SK-N-DZ (cell line): ENCODE measurements at regions not wholly inside any gene's neighbourhood (a gene's known extent, or its start where the extent isn't known, plus 50 kb on each side); places are given as distances from the start of the nearest gene placed in this dataset.
"Not testable (repeated sequence)": the region's sequence is repeated elsewhere in the genome, so short reads cannot be mapped to it uniquely, and the experiment has no call there.

Experiments used
- DNase-seq: peaks from one replicate; pipeline ENCODE4 v3.0.0-alpha.2; 2015; ENCODE audit warnings: low spot score

DNA sequence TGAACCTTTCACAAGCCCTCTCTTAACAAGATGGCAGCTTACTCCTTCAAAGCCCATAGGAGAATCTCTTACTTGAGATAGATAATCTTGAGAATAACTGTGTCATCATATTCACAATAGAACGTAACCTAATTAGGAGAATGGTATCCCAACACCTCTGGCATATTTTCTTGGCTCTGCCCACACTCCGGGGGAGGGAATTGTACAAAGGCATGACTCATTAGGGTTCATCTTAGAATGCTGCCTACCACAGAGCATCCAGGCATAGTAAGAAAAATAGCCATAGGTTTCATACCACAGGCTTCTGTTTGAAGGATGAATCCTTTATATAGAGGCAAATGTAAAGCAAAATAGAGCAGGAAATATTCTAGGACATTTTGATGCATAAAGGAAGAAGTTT, 1100.6 kb upstream of the CITED2 start:
- no peak for DNase-seq

GRCh38 chr6:140464720-140465119, 1090.3 kb upstream of the CITED2 start:
- DNase-seq: no peak

- no peak for DNase-seq
Measured at GRCh38 chr6:140463312-140463710, 1088.9 kb upstream of the CITED2 start.

- DNase-seq: no peak
Measured at GRCh38 chr6:140462453-140463311, 1088.2 kb upstream of the CITED2 start.

DNA sequence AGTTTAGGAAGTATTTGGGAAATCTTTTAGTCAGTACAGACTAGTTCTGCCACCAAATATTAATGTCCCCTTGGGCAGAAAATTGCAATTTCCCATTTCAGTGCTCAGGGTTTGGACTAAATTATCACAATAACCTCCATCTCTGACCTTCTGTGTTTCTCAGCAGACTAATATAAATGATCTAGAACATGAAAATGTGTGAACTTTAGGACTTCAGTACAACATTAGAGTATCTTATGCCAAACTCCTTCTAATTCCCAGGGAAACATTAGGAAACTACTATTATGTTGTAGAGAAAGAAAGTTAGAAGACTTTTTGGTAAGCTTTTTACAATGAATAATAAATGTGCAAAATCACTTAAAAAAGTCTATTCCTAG, 1087.6 kb upstream of the CITED2 start:
- DNase-seq: no peak

GRCh38 chr6:140460267-140460666, 1085.8 kb upstream of the CITED2 start:
- DNase-seq: no peak

GRCh38 chr6:140459209-140459608, 1084.8 kb upstream of the CITED2 start:
- DNase-seq: no peak

DNA sequence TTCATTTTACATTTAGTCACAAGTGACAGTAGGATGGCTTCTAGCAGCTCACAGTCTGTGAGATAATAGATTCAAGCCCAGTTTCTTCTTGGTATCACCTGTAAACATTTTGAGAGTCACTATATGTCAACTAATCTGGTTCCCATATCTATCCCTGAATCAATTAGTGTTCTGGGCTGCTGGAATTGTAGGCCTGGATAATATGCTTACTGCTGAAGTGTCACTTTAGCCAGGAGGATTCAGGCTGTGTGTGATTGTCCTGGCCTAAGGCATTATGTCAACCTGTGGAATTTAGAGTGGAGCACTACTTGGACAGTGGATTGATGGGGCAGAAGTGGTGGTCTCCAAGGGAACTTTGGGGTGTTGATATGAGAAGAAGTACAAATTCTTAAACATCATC, 1071.8 kb upstream of the CITED2 start:
- DNase-seq: peak; percentile 79

DNA sequence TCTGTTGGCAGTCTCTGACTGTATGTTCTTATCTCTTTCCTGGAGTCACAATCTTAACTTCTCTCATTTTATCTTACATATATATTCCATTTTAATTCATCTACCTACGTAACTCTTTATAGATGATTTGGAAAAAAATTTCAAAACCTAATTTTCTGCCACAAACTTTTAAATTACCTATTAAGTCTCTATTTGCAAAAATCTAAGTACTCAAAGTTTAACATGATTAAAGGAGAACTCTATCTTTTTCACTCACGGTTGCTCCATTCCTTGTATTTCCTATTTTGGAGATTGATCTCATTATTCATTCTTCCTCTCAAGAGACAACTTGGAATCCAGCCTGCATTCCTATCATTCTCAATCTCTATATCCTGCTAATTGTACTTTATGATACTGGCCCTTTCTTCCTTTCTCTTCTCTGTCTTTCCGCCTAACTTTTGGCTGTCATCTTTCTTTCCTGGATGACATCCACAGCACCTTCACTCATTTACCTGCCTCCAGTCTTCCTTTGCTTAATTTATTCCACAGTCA, 1071.1 kb upstream of the CITED2 start:
- DNase-seq: peak; percentile 3

DNA sequence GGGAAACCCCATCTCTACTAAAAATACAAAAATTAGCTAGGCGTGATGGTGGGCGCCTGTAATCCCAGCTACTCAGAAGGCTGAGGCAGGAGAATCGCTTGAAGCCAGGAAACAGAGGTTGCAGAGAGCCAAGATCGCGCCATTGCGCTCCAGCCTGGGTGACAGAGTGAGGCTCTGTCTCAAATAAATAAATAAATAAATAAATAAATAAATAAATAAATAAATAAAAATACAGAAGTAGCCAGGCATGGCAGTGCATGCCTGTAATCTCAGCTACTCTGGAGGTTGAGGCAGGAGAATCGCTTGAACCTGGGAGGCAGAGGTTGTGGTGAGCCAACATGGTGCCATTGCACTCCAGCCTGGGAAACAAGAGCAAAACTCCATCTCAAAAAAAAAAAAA, 1068.7 kb upstream of the CITED2 start:
- not testable (repeated sequence) for DNase-seq

- DNase-seq: peak; percentile 21
Measured at GRCh38 chr6:140441256-140441655, 1066.8 kb upstream of the CITED2 start.

DNA sequence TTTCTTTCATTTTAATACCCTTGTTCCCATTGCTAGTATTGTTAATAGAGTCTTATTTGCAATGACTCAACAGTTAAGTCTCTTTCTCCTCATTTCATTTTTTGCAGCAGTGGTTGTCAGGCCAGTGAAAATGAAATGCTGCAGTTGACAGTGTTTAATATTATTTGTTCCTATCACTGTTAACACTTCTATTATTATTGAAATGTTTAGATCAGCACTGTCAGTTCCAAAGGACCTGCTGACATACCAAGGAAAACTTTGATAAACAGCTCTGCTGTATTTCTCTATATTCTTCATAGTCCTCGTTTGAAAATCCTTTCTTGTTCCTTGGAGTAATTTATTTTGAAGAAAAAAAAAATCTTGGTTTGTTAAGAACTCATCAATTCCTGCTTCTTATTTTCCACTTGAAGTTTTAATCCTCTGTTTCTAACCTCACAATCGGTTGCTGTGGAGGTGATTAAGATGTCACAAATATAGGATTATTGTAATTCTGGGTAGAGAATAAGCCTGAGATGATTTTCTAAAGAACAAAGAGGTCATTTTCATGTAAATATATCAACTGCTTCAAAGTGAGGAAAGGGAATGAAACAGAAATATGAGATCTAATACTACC, 1065.9 kb upstream of the CITED2 start:
- no peak for DNase-seq

GRCh38 chr6:140438346-140438735, 1063.9 kb upstream of the CITED2 start:
- no peak for DNase-seq

DNA sequence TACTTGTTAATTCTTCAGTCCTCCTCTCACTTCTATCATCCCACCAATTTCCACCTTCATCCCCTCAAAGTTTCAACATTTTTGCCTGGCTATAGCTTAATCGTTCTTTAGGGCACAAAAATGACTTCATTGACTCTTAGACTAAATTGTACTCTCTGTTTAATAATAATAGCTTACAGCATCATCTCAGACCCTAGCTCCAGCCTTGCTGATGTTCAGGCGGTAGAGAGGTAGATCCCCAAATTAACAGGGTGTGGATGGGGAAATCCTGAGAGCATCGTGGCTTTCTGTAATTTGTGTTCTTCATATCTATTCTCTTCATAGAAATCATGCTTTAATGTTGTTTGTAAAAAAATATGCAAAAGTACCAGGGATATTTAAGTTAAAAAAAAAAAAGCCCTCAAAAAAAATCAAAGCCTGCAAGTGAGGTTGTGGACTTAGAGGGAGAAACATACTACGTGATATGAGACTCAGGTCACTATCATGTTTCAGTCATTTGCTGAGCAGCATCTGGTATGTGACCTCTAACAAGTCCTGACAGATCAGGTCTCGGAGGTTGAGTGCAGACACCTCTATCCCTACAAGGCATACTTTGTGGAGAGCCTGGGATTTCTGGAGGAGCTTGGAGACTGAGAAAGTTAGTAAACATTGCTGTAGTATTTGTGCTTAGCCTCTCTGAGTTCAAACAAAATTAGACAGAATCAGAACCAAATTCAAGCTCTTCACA, 1063.3 kb upstream of the CITED2 start:
- peak; percentile 52 for DNase-seq

DNA sequence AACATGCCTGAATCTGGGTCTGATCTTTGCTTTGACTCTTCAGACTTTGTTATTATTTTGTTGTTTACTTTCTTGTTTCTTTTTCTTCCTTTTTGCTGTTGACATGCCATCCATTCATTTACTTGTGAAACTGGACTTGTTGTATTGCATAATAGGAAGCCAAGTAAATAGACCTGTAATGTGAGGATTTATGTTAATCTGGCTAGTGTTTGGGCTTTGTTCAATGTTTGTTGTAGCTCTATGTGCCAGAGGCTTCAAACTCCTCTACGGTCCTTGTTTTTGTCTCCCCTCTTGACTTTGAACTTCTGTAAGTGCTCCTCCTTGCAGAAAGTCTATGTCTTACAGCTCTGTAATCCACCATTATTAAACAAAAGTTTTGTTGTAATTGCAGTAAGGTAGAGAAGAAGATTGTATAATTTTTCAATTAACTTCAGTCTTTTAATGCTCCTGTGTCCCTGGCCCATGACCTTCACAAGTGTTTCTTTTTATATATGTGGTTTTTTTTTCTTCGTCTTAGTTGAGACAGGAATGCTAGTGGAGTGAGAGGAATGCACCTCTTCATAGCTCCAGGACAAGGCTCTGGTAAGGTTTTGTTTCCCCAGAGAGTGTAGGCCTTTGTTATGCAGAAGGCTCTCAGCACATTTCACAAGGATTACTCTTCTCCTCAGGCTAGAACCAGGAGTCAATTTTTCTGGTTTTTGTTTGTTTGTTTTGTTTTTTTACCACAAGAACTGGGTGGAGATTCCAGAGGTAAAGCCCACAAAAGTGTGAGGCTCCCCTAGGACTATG, 1061.8 kb upstream of the CITED2 start:
- no peak for DNase-seq

DNA sequence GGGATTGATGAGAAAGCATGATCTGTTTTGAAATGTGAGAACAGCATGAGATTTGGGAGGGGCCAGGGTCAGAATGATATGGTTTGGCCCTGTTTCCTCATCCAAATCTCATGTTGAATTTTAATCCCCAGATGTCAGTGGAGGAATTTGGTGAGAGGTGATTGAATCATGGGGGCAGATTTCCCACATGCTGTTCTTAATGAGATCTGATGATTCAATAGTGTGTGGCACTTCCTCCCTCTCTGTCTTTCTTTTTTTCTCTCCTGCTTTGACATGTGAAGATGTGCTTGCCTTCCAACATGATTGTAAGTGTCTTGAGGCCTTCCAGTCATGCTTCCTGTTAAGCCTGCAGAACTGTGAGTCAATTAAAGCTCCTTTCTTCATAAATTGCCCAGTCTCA, 1060.3 kb upstream of the CITED2 start:
- no peak for DNase-seq

GRCh38 chr6:140433072-140433471, 1058.6 kb upstream of the CITED2 start:
- DNase-seq: no peak

- peak; percentile 8 for DNase-seq
Measured at GRCh38 chr6:140427842-140428241, 1053.4 kb upstream of the CITED2 start.

DNA sequence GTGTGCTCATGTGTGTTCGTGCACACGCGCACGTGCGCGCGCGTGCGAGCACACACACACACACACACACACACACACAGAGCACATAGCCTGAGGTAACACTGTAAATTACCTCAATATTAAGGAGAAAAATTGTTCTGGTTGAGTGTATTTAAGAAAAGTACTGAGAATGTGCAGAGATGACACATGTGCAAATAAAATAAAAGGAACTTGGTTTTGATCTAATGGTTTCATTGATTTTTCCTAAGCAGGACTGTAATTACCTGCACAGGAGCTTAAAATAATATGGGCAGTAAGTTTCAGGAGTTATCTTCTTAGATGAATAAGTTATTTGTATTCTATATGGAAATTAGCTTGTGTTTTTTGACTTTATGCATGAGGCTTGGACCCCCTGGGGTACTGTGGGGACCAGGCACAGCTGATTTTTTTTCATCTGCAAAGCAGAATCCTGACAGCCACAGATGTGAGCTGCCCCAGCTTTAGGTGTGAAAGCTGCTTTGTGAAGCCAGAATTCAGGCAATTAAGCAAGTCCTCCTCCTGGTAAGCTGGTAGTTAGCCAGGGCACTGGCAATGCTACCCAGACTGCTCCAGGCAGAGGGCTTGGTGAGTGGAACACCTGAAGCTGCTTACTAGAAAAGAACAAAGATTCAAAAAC, 1040.6 kb upstream of the CITED2 start:
- no peak for DNase-seq

- DNase-seq: no peak
Measured at GRCh38 chr6:140403020-140403419, 1028.6 kb upstream of the CITED2 start.

- DNase-seq: no peak
Measured at GRCh38 chr6:140401761-140402160, 1027.3 kb upstream of the CITED2 start.
